T-helper 1 cell (primary cell): ENCODE measurements at regions not wholly inside any gene's neighbourhood (a gene's known extent, or its start where the extent isn't known, plus 50 kb on each side); places are given as distances from the start of the nearest gene placed in this dataset.

Source experiments
- DNase-seq, 5 donors: peaks; one replicate each; pipeline ENCODE4 v3.0.0-alpha.2; 2012 to 2020

DNA sequence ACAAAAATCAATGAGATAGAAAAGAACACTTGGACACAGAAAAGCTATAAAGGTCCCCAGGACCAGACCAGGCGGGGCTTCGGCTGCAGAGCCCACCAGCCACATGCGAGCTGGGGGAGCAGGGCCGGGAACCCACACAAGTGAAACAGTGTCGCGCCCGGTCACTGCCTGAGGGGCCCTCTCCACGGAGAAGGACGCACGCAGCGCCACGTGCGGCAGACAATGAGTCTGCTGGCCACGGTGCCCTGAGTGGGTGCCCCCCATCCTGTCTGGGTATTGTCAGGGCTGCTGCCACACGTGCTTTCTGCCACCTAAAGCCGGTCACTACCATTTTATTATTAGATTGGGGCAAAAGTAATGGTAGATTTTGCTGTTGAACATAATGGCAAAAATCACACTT, 207.9 kb upstream of the HDAC4 start:
- no peak for DNase-seq

GRCh38 chr2:239608260-239608659, 207.4 kb upstream of the HDAC4 start:
- no peak for DNase-seq

- DNase-seq = no peak
These were observed 206.8 kb upstream of the HDAC4 start for GRCh38 chr2:239607517-239608191.

- no peak for DNase-seq
These were observed 206.1 kb upstream of the HDAC4 start for GRCh38 chr2:239606741-239607516.

GRCh38 chr2:239605976-239606375, 205.2 kb upstream of the HDAC4 start:
- no peak for DNase-seq

- DNase-seq = no peak
These were observed 204.6 kb upstream of the HDAC4 start for GRCh38 chr2:239605409-239605808.

- DNase-seq = no peak
These were observed 204.0 kb upstream of the HDAC4 start for GRCh38 chr2:239604861-239605260.

DNA sequence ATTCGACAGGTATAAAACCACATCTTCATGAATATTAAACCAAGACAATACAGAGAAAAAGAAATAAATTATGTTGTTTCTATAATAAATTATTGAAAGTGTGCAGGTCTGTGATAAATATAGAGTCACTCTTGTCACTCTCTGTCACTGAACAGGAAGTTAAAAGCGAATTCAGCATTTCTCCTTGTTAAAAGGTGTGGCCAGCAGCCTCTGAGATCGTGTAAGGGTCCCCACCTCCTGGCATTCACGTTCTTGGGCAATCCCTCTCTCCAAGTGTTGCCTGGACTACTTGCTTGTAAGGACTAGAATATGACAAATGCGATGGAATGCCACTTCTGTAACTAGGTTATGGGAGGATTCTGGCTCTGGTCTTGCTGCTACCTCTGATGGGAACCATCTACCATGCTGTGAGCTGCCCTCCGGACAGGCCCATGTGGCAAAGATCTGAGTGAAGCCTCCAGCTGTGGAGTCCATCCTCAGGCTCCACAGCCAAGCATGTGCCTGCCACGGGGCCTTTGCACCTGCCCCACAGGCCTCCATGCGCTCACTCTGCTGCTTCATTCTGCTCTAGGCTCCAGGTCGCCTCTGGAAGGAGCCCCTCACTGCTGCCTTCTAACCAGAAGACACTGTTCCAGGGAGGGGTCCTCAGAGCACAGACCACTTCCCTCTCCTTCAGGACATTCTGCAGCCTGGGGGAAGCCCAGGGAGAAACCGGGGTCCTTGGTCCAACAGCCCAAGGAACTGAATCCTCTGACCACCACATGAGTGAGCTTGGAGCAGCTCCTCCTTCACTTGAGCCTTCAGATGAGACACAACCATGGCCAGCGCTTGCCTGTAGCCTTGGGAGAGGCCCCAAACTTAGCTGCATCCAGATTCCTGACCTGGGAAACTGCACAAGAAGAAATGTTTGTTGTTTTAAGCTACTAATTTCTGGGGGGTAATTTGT, 202.9 kb upstream of the HDAC4 start:
- DNase-seq = no peak

DNA sequence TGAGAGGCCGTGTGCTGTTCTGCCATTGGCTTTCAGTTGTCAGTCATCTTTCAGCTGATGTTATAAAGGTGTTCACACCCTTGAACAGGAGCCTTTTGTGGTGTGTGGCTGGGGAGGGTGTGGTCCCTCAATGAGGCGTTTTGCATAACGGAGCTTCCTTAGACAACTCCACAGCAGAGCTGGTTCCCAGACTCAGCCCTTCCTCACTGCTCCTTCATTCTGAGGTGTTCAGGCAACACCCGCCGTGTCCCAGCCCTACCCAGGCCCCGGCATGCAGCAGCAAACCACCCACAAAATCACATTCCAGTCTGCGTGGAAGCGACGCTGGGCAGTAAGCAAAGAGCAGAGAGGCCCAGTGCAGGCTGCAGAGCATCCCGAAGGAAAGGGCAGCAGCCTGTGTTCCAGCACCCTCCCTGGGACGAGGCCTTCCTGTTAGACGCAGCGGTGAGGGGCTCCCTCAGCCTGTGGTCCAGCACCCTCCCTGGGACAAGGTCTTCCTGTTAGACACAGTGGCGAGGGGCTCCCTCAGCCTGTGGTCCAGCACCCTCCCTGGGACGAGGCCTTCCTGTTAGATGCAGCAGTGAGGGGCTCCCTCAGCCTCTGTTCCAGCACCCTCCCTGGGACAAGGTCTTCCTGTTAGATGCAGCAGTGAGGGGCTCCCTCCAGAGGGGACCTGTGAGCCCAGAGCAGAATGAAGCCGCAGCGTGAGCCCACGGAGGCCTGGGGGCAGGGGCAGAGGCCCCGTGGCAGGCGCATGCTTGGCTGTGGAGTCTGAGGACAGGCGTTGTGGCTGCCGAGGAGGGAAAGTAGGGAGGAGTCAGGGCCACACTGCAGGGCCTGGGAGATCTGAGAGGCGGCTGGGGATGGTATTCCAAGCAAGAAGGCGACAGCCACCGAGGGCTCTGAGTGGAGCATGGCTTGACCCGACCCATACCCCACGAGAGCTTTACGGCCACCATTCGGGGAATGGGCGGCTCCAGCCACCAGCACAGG, 201.8 kb upstream of the HDAC4 start:
- peak in 1 of 5 donors; percentile 72 for DNase-seq

- no peak for DNase-seq
These were observed 201.1 kb upstream of the HDAC4 start for GRCh38 chr2:239601880-239602279.

GRCh38 chr2:239601201-239601851, 200.5 kb upstream of the HDAC4 start:
- DNase-seq = no peak

GRCh38 chr2:239600650-239601049, 199.8 kb upstream of the HDAC4 start:
- no peak for DNase-seq

- DNase-seq = no peak
These were observed 199.3 kb upstream of the HDAC4 start for GRCh38 chr2:239600001-239600593.

GRCh38 chr2:239599299-239599698, 198.5 kb upstream of the HDAC4 start:
- DNase-seq = no peak

- no peak for DNase-seq
These were observed 197.9 kb upstream of the HDAC4 start for GRCh38 chr2:239598732-239599090.

DNA sequence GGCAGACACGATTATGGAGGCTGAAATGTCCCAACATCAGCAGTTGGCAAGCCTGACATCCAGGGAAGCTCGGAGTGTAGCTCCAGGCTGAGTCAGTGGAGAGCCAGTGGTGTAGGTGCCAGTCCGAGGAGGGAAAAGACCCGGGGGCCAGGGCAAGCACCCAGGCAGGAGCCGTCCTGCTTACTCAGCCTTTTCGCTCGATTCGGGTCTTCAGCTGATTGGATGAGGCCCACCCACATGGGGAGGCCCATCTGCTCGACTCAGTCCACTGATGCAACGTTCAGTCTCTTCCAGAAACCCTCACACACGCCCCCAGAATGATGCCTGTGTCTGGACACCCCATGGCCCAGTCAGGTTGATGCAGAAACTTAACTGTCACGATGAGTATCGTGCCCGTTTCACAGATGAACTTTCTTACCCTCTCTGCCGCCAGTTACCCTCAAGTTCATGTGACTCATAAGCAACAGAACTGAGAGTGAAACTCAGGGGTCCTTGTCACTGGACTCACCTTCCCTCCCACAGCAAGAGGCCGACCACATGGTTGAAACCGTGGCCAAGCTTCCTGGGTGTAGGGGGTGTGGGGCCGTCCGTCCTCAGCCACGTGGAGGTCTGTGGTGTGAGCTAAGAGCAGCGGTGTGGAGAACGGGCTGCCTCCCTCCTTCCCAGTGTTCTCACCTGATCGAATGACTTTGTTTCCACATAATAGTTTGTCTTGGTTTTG, 197.4 kb upstream of the HDAC4 start:
- no peak for DNase-seq

- DNase-seq = no peak
These were observed 196.4 kb upstream of the HDAC4 start for GRCh38 chr2:239597216-239597615.

DNA sequence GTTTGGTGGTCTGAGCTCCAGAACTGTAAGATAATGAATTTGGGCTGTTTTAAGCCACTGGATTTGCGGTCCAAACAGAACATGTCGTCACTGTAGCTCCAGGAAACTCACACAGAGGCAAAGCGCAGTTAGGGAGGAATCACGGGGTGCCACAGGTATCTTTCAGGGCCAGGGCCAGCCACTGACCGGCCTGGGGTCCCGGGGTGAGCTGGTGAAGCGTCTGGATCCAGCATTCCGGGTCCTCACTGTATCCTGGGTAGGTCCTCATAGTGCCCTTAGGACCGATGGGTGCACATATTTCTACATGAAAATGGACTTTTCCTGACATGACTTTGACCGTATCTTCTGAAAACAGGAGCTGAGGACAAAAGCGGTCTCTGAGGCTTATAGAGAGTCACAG, 196.0 kb upstream of the HDAC4 start:
- DNase-seq = no peak

DNA sequence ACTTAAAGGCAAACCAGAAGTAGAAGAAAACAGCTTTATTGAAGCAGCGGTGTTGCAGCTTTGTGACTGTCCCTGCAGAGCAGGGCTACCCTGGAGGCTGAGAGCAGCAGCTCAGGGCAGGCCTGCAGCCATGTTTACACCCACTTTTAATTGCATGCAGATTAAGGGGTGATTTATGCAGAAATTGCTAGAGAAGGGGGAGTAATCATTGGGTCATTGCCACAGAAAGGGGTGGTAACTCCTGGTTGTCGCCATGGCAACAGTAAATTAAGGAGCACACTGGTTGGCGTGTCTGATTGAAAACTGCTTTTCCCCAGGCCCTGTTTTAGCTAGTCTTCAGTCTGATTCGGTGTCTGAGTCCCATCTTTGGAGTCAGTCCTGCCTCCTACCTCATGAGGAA, 195.4 kb upstream of the HDAC4 start:
- no peak for DNase-seq

GRCh38 chr2:239595726-239596125, 194.9 kb upstream of the HDAC4 start:
- DNase-seq = no peak
